HG03520 (cell line): ENCODE measurements at regions not wholly inside any gene's neighbourhood (a gene's known extent, or its start where the extent isn't known, plus 50 kb on each side); places are given as distances from the start of the nearest gene placed in this dataset.

ENCODE experiments used
- ATAC-seq: cut with Tn5 transposase; IDR thresholded peaks from one replicate; pipeline ENCODE4 v1.9.1; 2021; ENCODE audit warnings: mild to moderate bottlenecking, moderate library complexity; ENCODE audit not compliant: unreplicated experiment

DNA sequence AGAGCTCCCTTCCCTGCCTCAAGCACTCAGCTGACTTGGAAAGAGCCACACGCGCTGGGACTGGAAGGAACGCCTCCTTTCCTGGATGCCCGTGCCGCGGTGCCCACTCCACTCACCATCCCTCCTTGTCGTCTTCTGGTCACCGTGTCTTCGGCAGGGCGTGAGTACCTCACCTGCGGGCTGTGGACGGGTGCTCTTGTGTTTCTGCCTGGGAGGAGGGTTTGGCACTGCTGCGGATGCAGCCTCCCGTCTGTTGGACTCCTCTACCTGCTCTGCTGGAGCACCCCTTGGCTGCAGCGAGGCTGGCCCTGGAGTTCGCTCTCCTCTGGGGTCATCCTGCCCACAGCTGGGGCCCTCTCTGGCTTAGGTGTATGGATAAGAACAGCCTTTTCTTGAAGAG is 612.7 kb downstream of the BRD1 start:
- no peak for ATAC-seq

DNA sequence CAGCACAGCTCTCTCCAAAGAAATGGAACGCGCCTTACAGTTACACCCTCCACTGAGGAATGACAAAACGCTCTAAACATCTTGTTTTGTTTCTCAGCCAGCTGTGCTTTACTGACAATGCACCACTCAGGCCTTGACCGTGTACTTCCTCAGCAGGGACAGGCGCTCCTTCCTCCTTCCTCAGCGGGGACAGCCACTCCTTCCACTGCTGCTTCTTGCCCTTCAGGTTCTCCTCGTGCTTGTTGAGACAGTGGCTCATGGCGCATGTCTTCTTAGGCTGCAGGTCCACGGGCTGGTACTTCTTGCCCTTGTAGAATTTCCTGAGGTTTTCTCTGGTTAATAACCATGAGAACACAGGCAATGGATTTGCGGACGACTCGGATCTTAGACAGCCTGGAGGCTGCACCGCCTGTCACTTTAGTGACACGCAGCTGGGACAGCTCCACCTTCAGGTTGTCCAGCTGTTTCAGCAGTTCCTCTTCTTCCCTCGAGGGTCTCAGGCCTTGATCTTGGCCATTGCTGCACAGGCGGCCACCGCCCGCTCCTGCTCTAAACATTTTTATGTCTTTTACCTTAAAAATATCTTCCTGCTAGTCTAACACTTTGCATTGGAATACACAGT is 613.8 kb downstream of the BRD1 start:
- ATAC-seq: no peak

DNA sequence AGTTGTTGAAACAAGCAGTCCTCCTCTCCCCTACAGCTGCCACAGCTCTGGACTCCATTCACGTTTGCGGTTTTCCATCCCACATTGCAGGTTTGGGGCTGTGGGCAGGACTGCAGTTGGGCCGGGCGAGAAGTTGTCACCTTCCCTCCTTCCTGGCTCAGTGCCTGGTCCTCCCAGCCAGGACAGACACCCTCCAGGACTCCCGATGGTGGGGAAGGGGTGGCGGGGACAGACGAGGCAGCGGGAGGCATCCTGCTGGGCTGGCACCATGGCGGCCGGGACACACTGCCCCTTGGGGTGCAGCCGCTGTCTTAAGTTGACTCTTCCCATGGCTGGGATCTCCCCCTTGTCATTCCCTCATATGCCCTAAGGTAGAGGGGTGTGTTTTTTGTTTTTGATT is 615.2 kb downstream of the BRD1 start:
- no peak for ATAC-seq

GRCh38 chr22:49212002-49212401 is 615.7 kb downstream of the BRD1 start:
- ATAC-seq: no peak

DNA sequence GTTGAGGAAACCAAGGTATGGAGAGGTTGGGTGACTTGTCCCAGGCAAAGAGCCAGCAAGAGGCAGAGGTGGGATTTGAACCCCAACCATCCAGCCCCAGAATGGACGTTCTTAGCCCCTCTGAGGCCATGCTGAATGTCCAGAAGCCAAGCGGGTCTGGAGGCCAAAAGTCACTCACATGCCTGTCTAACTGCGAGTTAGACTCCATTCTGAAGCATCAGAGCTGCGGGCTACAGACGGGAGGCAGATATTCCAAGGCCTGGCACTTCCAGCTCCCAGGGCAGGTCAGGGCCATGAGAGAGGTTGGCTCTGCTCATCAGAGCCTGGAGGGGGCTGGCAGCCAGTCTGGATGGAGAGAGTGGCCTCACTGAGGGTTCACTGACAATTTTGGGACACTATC is 616.5 kb downstream of the BRD1 start:
- no peak for ATAC-seq

- ATAC-seq: no peak
Measured at GRCh38 chr22:49210606-49211005, 617.1 kb downstream of the BRD1 start.

DNA sequence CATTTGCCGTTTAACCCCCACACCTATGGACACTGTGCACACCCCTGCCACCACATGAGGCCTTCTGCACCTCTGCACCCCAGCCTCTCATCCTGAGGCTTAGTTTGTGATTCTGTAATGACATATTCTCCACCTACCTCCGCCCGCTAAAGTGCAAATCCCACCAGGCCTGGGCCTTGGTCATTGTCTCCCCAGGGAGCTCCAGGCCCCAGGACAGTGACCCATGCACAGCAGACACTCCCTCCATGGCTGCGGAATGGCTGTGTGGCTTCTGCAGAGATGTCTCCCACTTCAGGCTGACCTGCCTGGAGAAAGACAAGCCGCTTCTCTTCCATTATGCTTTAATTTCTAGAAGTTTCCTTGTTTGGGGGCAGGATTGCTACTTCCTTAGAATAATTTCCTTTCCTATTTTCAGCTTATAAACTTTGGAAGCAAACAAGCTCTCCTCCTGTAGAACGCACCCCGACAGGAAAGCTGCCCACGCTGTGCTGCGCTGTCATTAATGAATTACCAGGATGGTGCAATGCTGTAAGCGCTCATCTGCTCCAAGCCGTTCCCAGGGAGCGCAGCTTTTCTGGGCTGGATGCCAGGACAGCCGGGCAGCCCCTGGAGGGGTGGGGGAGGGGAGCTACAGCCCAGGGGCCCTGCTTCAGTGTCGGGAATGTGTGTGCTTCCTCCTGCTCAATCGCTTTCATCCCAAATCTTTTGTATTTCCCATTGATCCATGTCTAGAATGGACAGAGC is 618.0 kb downstream of the BRD1 start:
- ATAC-seq: no peak

DNA sequence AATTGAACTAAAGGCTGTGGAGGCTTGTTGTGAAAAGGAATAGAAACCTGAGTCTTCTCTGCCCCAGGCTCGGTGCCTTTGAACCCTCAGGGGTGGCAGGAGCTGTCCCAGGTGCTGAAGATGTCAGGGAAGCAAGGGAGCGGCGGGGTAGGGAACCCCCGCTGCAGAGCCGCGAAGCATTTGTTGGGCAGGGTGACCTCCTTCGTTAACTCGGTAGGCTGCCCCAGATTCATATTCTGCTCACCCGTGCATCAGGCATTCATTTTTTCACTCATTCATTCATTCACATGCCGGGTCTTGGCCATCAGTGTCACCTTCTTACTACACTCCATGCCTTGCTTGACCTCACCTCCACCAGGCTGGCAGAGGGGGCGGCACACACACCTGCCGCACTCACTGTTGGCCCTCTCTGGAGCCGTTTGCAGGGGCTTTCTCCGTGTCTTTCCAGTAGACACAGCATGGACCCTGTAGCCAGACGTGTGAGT is 618.9 kb downstream of the BRD1 start:
- no peak for ATAC-seq

DNA sequence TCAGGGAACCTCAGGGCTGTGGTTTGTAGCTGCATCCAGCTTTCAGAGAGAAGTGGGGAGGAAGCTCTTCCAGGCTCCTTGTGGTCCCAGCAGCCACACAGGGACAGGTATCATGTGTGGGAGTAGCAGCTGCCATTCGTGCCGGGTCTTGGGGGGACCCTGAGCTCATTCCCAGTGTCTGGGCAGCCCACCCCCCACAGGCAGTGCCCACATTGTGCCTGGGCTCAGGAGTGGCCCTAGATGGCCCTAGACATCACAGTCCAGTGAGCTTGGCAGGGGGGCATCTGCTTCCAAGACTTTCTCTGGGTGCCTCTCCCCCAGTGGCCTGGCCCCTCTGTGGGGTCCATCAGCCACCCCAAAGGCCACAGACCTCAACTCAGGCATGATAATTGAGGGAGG is 619.7 kb downstream of the BRD1 start:
- no peak for ATAC-seq

GRCh38 chr22:49207008-49208003 is 620.4 kb downstream of the BRD1 start:
- ATAC-seq: no peak

DNA sequence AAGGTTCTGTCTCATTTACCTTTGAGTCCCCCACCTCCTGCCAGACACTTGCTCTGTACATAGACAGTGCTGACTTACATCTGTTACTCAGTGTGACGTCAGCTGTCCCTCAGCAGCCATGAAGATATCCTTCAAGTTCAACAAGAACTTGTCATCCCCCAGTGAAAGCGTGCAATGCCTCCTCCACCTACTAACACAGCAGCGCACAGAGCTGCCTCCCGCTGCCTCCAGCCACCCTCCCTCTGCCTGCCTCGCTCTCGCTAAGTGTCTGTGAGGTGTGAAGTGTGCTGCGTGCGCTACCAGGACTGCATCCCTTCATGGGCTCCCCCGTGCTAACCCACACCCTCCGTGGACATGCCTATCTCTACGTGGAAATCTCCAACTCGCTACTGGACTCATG is 621.4 kb downstream of the BRD1 start:
- no peak for ATAC-seq

- no peak for ATAC-seq
Measured at GRCh38 chr22:49205483-49205800, 622.2 kb downstream of the BRD1 start.

DNA sequence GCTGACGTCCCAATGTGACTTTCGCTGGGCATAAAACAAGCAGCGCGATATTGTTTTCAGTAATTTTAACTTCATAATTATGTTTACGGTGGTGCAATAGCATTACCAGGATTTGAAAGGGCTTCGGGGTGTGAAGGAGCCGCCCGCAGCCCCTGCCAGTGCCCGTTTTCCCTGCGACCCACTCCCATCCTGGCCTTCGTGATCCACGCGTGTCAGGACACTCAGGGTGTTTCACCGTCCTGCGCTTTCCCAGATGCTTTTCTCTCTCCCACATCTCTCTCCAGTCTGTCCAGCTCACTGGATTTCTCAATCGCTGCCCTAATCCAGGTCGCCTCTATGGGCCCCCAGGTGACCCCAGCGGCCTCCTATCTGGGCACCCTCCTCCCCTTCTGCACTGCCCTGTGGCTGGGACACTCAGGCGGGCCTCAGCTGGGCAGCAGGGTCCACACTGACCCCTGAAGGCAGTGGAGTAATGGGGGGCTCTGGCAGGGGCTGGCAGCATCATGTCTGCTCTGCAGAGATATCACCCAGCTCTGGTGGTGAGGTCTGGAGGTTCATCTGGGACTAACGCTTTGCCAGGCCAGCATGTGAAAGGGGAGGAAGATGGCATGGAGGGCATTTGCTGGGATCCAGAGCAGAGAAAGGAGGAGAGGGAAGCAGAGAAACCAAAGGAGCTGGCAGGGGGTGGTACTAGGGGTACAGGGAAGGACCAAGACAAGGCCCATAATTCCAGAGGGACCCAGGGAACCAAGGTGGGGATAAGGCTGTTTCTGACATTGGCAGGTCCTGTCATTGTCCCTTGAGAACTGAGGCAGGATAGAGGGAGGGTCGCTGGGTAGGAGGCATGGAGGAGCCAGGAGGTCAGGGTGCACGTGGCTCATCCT is 622.8 kb downstream of the BRD1 start:
- no peak for ATAC-seq

DNA sequence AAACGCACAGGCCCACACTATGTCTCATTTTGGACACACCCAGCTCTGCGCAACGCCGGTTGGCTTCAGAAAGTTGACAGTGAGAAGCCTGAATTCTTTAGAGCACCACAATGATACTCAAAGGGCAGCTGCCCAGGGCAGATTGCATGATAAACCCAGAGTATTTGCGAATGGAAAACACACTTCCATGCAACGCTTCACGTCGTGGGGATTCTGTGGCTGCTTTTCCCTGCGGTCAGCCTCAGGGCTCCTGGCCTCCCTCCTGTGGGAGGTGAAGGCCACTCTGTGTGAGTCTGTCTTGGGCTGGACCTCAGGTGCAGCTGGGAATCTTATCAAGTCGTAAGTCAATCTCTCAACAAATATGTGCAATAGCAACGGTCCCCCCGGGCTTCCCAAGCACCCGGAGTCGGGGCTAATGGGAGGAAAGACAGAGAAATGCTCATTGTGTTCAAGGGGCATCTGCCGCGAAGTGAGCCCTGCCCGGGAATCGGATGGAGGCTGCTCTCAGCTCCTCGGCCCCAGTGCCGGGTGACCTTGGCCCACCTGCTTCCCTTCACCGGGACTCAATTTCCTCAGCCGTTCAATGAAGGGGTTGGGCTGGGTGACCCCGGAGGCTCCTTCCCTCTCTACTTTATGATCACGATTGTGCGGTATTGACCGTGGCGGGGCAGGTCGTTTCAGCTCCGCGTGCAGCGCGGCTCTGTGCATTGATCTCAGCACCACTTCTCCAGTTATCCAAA is 623.6 kb downstream of the BRD1 start:
- no peak for ATAC-seq

GRCh38 chr22:49203091-49203858 is 624.4 kb downstream of the BRD1 start:
- ATAC-seq: no peak

- ATAC-seq: no peak
Measured at GRCh38 chr22:49202226-49202625, 625.4 kb downstream of the BRD1 start.

DNA sequence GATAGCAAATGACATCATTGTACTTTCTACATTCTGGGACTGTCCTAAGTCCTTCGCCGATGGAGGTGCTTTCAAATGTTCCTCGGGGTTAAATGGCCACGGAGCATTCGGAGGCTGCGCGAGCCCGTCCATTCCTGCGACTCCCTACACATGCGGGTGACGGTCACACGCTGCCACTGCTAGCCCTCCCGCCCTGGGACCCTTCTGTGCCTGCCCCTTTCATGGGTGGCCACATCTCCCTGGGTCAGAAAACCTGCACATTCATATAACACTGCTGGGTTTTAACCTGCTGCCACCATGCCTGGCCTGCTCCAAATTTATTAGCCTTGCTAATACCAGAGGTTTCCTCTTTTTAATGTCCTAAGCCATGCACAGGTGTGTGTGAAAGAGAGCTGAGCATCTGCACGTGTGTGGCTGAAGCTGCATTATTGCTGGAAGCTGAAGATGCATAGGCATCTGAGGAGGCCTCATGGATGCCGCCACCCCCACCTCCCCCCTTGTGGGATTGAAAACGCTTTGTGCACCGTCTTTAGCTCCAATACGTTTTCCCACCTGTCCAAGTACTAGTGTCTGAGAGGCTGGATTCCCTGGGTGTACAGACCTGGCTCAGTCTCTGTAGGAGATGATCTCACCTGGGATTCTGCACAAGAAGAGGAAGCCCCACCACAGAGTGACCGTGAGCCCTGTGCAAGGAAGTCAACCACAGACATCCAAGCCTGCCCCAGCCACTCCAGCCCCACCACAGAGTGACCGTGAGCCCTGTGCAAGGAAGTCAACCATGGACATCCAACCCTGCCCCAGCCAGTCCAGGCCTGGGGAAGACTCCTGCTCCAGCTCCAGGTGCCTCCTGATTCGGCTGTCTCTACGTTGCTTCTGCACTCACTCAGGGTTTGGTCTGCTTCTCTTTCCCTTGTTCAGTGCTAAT is 626.4 kb downstream of the BRD1 start:
- ATAC-seq: no peak

DNA sequence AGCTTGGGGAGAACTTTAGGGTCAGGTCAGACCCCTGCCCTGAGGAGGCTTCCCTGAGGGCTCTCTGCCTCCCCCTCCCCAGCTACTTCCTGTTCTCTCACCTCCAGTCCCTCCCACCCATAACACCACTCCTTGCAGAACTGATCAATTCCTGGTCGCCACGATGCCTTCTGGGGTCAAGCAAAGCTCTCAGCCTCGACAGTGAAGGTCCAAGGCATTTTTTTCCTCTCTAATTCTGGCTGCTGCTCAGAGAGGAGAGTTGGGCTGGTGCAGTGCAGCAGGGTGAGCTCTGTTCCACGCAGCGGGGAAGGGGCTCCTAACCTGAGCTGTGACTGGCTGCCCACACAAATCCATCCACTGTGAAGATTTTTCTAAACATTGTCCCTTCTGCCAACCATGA is 628.4 kb downstream of the BRD1 start:
- no peak for ATAC-seq
